Spleen (tissue), 7 donors: ENCODE measurements at regions not wholly inside any gene's neighbourhood (a gene's known extent, or its start where the extent isn't known, plus 50 kb on each side); places are given as distances from the start of the nearest gene placed in this dataset.

Source experiments
- POLR2A ChIP-seq, 3 donors: fragments of 450-650 bp; IDR thresholded peaks; one replicate each; pipeline ENCODE4 v1.5.1; 2017; ENCODE audit warnings: antibody characterized with exemption in 3 of 3, mild to moderate bottlenecking in 1 of 3
- TF ChIP-seq, protein P1 (sequence below), 11 experiments: fragments of 200-600 bp in 7 of 11; fragments of 450-650 bp in 4 of 11; sonication (generic) in 4 of 11; IDR thresholded peaks in 8 of 11; conservative IDR thresholded peaks in 3 of 11; 1 replicate in 7 of 11; 2 replicates in 4 of 11; pipeline versions ENCODE4 v1.4.0 to v1.8.0; 2016 to 2021; ENCODE audit warnings: antibody characterized with exemption in 11 of 11, inconsistent platforms in 4 of 11, mild to moderate bottlenecking in 1 of 11
- donor health status: DM: no; HTN: no; CAD: no; lungs with moderate emphysema.
- donor health status: DM: no; HTN: no; CAD: no.
- donor health status: DM: no; HTN: no; CAD: no.

DNA sequence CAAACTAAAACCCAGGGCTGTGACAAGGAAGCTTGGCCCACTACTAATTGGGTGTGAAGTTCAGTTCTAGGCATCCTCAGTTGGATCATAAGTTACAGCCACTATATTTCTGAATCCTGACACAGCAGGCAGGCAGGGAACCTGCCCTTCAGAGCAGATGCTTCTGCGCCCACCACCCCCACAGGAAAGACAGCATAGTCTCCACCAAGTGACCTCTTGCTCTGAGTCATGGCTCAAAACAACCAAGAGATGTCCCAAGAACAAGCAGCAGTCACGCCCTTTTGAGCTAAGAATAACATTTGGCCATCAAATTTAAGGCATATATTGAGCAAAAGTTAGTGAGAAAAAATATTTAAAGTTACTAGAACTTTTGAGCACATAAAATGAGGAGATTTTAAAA lies 170.7 kb upstream of the SMARCAD1 start:
- TF ChIP-seq, protein P1, sequence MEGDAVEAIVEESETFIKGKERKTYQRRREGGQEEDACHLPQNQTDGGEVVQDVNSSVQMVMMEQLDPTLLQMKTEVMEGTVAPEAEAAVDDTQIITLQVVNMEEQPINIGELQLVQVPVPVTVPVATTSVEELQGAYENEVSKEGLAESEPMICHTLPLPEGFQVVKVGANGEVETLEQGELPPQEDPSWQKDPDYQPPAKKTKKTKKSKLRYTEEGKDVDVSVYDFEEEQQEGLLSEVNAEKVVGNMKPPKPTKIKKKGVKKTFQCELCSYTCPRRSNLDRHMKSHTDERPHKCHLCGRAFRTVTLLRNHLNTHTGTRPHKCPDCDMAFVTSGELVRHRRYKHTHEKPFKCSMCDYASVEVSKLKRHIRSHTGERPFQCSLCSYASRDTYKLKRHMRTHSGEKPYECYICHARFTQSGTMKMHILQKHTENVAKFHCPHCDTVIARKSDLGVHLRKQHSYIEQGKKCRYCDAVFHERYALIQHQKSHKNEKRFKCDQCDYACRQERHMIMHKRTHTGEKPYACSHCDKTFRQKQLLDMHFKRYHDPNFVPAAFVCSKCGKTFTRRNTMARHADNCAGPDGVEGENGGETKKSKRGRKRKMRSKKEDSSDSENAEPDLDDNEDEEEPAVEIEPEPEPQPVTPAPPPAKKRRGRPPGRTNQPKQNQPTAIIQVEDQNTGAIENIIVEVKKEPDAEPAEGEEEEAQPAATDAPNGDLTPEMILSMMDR (IDR thresholded peaks at IDR 0.05 in 8 of 11, conservative IDR thresholded peaks at IDR 0.05 in 3 of 11), result no peak
- TF ChIP-seq POLR2A (IDR thresholded peaks at IDR 0.05), result no peak
